Endodermal cell (in vitro differentiated cells): ENCODE measurements at regions not wholly inside any gene's neighbourhood (a gene's known extent, or its start where the extent isn't known, plus 50 kb on each side); places are given as distances from the start of the nearest gene placed in this dataset.

Experiments
- DNase-seq: peaks from one replicate; pipeline ENCODE4 v3.0.0-alpha.2; 2017
- H3K27ac ChIP-seq: 2 replicates; pipeline ENCODE4 v1.5.1; 2013; ENCODE audit warnings: mild to moderate bottlenecking, low read depth, low read length, moderate library complexity
- H3K27me3 ChIP-seq: 2 replicates; pipeline ENCODE4 v1.6.1; 2013; ENCODE audit warnings: mild to moderate bottlenecking, low read length, moderate library complexity; ENCODE audit not compliant: insufficient read depth, control insufficient read depth, poor library complexity, severe bottlenecking
- H3K36me3 ChIP-seq: 2 replicates; pipeline ENCODE4 v1.7.0; 2013; ENCODE audit warnings: mild to moderate bottlenecking, low read length, moderate library complexity; ENCODE audit not compliant: control insufficient read depth, insufficient read depth
- H3K4me1 ChIP-seq: one replicate; pipeline ENCODE4 v1.7.0; 2013; ENCODE audit warnings: low read length; ENCODE audit not compliant: control insufficient read depth, insufficient read depth
- H3K4me3 ChIP-seq: 2 replicates; pipeline ENCODE4 v1.5.1; 2013; ENCODE audit warnings: mild to moderate bottlenecking, low read length, moderate library complexity
- H3K9ac ChIP-seq: 2 replicates; pipeline ENCODE4 v1.6.1; 2013; ENCODE audit warnings: mild to moderate bottlenecking, low read length, moderate library complexity; ENCODE audit not compliant: poor library complexity, severe bottlenecking; ENCODE audit errors: extremely low read depth
- H3K9me3 ChIP-seq: 2 replicates; pipeline ENCODE4 v1.6.1; 2013; ENCODE audit warnings: mild to moderate bottlenecking, low read length, moderate library complexity; ENCODE audit not compliant: control insufficient read depth
- H3K27ac Mint-ChIP-seq: 2 replicates; pipeline ENCODE4 v1.8.0; 2020; ENCODE audit warnings: mixed read lengths
- H3K27me3 Mint-ChIP-seq: 2 replicates; pipeline ENCODE4 v1.8.0; 2021; ENCODE audit warnings: mild to moderate bottlenecking, mixed read lengths; ENCODE audit not compliant: insufficient read depth
- H3K36me3 Mint-ChIP-seq: 2 replicates; pipeline ENCODE4 v1.8.0; 2020; ENCODE audit warnings: low read depth, mixed read lengths
- H3K4me1 Mint-ChIP-seq: 2 replicates; pipeline ENCODE4 v1.8.0; 2020; ENCODE audit warnings: mixed read lengths
- H3K4me3 Mint-ChIP-seq: 2 replicates; pipeline ENCODE4 v1.8.0; 2020; ENCODE audit warnings: mild to moderate bottlenecking, moderate library complexity, mixed read lengths
- H3K9me3 Mint-ChIP-seq: 2 replicates; pipeline ENCODE4 v1.8.0; 2020; ENCODE audit warnings: mild to moderate bottlenecking, mixed read lengths
- CTCF ChIP-seq: fragments of 200-600 bp; sonication (generic); conservative IDR thresholded peaks from 2 replicates; pipeline ENCODE4 v1.5.0; 2021; ENCODE audit warnings: antibody characterized with exemption, mild to moderate bottlenecking
- WGBS, 2 experiments: methylation state at CpG; one replicate each; pipeline versions ENCODE4 v1.1.5 to v1.1.7; 2013; ENCODE audit warnings: missing lambda C conversion rate in 2 of 2, mixed read lengths in 1 of 2; ENCODE audit not compliant: insufficient coverage in 1 of 2, insufficient read length in 1 of 2; 5-methylcytosine and 5-hydroxymethylcytosine counted together

DNA sequence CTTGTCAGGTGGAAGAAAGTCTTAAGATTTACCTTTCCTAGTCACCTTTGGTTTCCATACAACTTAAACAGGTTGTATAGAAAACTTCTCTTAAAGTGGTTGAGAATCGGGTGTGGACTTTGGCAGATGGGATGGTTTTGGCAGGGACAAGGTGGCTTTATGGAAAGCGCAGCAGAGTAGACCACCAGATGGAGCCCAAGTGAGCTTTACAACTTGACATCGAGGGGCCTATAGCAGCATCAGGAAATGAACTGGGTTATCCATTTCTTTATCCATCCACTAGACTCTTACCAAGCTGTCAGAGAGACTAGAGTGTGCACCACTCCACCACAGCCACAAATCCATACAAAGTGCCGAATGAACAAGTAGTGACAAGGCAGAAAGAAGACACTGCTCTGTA lies 85.3 kb upstream of the MBNL1 start:
- 60 to 67% methylated on average over 1 to 4 of the region's 4 CpGs for WGBS, 2 experiments
- H3K9ac ChIP-seq = no peak overlapping the region
- H3K27ac Mint-ChIP-seq = no peak overlapping the region
- H3K27me3 Mint-ChIP-seq = peaks cover 68% of the 10 kb centered on the region
- peaks cover 79% of the 10 kb centered on the region for H3K27me3 ChIP-seq
- DNase-seq = peak; percentile 80
- H3K36me3 Mint-ChIP-seq = no peaks in the 10 kb centered on the region
- no peak overlapping the region for H3K4me3 Mint-ChIP-seq
- H3K9me3 ChIP-seq = no peaks in the 10 kb centered on the region
- H3K4me3 ChIP-seq = no peak overlapping the region
- peaks cover 3% of the 10 kb centered on the region for H3K4me1 Mint-ChIP-seq
- H3K4me1 ChIP-seq = no peaks in the 10 kb centered on the region
- peak; percentile 81 for TF ChIP-seq CTCF
- no peaks in the 10 kb centered on the region for H3K36me3 ChIP-seq
- H3K9me3 Mint-ChIP-seq = no peaks in the 10 kb centered on the region
- H3K27ac ChIP-seq = no peak overlapping the region

GRCh38 chr3:152184971-152185686 lies 83.6 kb upstream of the MBNL1 start:
- peaks cover 4% of the 10 kb centered on the region for H3K4me1 Mint-ChIP-seq

GRCh38 chr3:152185891-152186630 lies 82.7 kb upstream of the MBNL1 start:
- H3K4me1 Mint-ChIP-seq = peaks cover 4% of the 10 kb centered on the region
- no peak overlapping the region for H3K4me3 ChIP-seq
- no peaks in the 10 kb centered on the region for H3K4me1 ChIP-seq
- H3K36me3 ChIP-seq = no peaks in the 10 kb centered on the region
- no peak for DNase-seq
- no peak for TF ChIP-seq CTCF
- H3K9me3 ChIP-seq = no peaks in the 10 kb centered on the region
- no peak overlapping the region for H3K9ac ChIP-seq
- H3K4me3 Mint-ChIP-seq = no peak overlapping the region
- H3K27ac ChIP-seq = no peak overlapping the region
- H3K9me3 Mint-ChIP-seq = no peaks in the 10 kb centered on the region
- 94 to 96% methylated on average over 4 to 5 of the region's 6 CpGs for WGBS, 2 experiments
- H3K36me3 Mint-ChIP-seq = no peaks in the 10 kb centered on the region
- H3K27me3 Mint-ChIP-seq = peaks cover 74% of the 10 kb centered on the region
- H3K27me3 ChIP-seq = peaks cover 88% of the 10 kb centered on the region
- no peak overlapping the region for H3K27ac Mint-ChIP-seq

More at GRCh38 chr3:152184971-152185686, 83.6 kb upstream of the MBNL1 start:
- no peak for TF ChIP-seq CTCF
- Histone ChIP-seq H3K27ac (no peak overlapping the region), H3K36me3 (no peaks in the 10 kb centered on the region), H3K9ac (no peak overlapping the region), H3K4me1 (no peaks in the 10 kb centered on the region), H3K4me3 (no peak overlapping the region), H3K9me3 (no peaks in the 10 kb centered on the region), H3K27me3 (peaks cover 83% of the 10 kb centered on the region)
- Mint-ChIP-seq H3K27ac (no peak overlapping the region), H3K27me3 (peaks cover 69% of the 10 kb centered on the region), H3K36me3 (no peaks in the 10 kb centered on the region), H3K9me3 (no peaks in the 10 kb centered on the region), H3K4me3 (no peak overlapping the region)
- no peak for DNase-seq
- 93% methylated on average over 5 of the region's 5 CpGs; no CpG with 5 or more reads in 1 of the 2 experiments for WGBS, 2 experiments
